SKM-1 treated with dmso at 0.1 percent for 144 hours (cell line): ENCODE measurements at regions not wholly inside any gene's neighbourhood (a gene's known extent, or its start where the extent isn't known, plus 50 kb on each side); places are given as distances from the start of the nearest gene placed in this dataset.
"Not testable (repeated sequence)": the region's sequence is repeated elsewhere in the genome, so short reads cannot be mapped to it uniquely, and the experiment has no call there.

Experiments
- DNase-seq: peaks from one replicate; lab custom pipeline; 2025; ENCODE audit not compliant: unreplicated experiment; lab: John Stamatoyannopoulos, UW

DNA sequence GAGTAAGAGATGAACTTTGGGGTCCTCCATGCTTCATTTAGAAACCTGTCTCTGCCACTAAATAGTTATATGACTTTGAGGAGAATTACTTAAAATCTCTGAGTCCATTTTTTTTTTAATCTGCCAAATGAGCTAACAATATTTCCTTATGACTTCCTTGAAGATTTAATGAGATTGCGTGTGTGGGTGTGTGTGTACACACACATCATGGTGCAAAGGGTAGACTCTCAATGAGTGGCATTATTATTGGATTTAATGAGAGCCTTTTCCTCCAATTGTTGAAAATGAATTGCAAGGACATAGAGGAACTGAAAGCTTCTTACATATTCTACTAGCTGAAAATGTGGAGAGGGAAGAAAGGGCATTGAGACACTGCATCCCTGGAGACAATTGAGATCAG is 573.5 kb upstream of the LUZP2 start:
- no peak for DNase-seq

DNA sequence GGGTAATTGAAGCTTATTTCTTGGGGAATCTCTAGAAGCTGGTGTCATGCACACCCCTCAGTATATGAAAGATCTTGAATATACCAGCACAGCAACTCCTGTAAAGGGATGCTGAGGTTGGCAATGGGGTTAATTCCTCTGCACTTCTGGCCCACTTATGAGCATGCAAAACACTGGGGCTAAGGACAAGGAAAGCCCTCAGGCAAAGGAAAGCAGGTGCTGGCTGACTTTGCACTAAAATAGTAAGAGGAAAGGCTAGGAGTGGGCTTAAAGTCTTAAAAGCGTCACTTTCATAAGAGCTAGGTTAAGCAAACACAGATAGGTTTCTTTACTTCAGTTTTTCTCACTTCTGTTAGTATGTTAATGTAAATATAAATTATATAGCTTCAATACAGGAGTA is 572.6 kb upstream of the LUZP2 start:
- no peak for DNase-seq

DNA sequence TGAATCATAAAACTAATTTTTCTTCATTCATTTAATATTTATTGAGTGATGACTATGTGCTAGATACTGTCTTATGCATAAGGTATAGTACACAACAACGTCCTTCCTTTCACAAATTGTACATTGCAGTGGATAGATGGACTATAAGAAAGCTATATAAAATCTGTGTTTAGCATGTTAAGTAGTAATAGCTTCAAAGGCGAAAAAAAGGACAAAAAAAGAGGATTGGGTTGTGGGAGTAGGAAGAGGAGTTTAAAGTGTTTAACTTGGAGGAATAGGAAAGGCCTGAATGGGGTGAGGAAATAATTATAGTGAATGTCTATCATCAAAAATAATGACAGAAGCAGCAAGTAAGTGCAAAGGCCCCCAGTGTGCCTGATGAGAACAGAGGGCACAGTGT is 565.4 kb upstream of the LUZP2 start:
- no peak for DNase-seq

DNA sequence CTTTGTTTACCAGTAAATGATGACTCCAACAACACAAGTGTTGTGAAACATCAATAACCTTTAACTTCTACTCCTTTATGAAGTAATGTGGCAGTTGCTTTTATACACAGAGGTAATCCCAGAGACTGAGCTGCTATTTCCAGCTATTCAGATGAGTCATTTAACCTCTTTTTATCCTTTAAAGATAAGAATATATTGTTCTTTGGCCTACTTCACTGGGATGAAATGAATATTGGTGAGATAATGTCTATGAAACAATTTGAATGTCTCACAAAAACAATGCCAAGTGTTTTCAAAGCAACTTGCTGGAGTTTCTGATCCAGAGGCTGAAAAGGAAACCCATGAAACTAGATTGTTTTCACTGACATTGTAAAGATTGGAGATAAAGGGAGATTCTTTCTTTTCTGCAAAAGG is 564.4 kb upstream of the LUZP2 start:
- DNase-seq: no peak

DNA sequence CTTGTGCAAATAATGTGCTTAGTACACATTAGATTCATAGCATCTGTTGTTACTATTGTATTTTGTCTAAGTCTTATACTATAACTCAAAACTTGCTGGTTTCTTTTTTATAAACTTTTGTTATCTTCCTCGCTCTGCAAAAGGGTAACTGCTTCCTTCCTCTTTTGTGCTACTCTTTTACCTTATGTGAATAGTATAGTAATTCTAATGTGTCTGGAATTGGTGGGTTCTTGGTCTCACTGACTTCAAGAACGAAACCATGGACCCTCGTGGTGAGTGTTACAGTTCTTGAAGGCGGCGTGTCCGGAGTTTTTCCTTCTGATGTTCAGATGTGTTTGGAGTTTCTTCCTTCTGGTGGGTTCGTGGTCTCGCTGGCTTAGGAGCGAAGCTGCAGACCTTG is 563.1 kb upstream of the LUZP2 start:
- no peak for DNase-seq

DNA sequence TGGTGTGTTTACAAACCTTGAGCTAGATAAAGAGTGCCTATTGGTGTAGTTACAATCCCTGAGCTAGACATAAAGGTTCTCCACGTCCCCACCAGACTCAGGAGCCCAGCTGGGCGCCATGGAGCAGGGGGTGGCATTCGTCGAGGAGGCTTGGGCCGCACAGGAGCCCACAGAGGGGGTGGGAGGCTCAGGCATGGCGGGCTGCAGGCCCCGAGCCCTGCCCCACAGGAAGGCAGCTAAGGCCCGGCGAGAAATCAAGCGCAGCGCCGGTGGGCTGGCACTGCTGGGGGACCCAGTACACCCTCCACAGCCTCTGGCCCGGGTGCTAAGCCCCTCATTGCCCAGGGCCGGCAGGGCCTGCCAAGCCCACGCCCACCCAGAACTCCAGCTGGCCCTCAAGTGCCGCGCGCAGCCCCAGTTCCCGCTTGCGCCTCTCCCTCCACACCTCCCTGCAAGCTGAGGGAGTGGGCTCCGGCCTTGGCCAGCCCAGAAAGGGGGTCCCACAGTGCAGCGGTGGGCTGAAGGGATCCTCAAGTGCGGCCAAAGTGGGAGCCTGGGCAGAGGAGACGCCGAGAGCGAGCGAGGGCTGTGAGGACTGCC is 562.1 kb upstream of the LUZP2 start:
- not testable (repeated sequence) for DNase-seq

DNA sequence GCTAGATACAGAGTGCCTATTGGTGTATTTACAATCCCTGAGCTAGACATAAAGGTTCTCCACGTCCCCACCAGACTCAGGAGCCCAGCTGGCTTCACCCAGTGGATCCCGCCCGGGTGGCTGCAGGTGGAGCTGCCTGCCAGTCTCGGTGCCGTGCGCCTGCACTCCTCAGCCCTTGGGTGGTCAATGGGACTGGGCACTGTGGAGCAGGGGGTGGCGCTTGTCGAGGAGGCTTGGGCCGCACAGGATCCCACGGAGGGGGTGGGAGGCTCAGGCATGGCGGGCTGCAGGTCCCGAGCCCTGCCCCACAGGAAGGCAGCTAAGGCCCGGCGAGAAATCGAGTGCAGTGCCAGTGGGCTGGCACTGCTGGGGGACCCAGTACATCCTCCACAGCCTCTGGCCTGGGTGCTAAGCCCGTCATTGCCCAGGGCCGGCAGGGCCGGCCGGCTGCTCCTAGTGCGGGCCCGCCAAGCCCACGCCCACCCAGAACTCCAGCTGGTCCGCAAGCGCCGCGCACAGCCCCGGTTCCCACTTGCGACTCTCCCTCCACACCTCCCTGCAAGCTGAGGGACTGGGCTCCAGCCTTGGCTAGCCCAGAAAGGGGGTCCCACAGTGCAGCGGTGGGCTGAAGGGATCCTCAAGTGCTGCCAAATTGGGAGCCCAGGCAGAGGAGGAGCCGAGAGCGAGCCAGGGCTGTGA is 554.6 kb upstream of the LUZP2 start:
- DNase-seq: not testable (repeated sequence)

DNA sequence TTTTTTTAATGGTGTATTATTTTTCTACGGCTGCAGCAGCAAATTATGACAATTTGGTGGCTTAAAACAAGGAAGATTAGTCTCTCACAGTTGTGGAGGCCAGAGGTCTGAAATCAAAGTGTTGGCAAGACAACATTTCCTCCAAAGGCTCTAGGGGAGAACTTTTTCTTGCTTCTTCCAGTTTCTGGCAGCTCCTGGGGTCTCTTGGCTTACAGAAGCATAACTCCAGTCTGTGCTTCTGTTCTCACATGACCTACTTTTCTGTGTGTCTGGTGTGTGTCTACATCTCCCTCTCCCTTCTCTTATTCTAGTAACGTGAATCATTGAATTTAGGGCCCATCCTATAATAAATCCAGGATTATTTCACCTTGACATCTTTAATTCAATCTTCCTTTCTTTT is 551.9 kb upstream of the LUZP2 start:
- no peak for DNase-seq

DNA sequence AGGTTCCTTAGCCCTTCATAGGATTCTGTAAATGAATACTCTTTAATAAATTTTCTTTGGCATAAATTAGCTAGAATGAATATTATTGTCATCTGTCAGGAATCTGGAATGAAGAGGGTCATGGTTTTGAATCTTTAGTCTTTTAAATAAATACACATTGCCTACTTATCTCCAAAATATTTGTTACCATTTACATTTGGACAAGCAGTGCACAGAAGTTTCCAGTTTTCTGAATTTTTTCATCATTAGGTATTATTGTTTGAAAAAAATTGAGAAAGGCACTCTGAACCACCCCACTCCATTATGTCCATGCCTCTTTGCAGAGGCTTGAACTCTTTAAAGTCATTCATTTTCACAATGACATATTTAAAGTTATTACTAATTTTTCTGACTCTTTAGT is 549.0 kb upstream of the LUZP2 start:
- DNase-seq: no peak

DNA sequence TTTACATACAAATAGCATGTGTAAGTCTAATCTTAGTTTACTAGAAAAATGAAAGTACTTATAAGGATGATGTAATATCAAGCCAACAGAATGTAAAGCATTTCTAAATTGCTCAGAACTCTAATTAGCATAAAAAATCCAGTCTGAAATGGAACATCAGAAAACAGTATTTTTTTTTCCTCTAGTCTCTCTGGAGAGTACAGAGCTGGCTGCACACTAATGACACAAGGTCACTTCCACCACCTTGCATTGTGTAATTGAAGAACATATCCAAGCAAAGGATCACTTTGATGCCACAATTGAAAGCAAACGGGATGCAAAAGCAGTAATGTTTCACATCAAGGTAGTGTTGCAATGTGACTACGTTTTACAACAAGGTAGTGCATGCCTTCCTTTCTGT is 548.0 kb upstream of the LUZP2 start:
- DNase-seq: no peak

DNA sequence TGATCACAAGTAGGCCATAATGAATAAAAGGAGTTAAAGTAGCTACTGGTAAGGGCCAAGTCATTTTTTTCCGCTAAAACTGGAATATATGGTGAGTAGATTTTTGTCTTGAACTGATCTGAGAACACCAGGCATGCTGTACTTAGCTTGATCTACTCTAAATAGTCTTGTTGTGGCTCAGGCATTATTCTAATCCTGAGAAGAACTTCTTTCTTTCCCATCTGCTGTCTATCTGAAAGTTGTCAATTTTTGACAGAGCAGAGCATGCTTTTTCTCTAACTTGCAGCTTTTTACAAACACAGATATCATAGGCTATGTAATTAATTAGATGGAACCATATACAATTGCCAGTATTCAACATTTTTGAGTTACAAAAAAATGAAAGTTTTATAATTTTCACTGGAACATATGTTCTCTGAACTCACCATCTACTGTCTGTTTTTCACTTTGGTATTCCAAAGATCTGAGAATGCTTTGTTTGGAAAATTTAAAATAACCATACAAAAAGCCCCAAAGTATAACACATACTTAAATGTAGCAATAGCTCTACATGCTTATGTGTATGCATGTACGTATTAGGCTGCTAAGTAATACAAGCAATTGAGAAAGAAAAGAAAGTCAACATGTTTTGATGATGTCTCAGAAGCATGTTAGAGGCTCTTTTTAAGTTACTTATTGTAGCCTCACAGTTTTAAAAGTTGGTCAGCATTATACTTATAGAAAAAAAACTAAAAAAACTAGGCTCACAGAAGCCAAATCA is 542.7 kb upstream of the LUZP2 start:
- DNase-seq: no peak

DNA sequence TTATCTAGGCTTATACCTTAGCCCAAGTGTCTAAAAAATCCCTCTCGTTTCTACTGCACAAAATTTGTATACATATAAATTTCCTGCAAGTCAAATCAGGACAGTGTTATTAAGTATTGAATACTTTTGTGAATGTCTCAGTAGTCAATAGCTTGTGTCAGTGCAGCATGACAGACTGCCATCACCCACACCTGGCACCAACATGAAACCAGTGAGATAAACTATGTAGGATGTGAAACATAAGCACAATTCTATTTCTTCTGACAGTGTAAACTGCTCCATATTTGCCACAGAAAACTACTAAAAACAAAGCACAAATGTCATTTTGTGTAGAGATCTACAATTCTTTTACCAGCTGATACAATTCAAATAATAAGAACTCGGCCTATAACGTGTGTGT is 542.1 kb upstream of the LUZP2 start:
- no peak for DNase-seq

DNA sequence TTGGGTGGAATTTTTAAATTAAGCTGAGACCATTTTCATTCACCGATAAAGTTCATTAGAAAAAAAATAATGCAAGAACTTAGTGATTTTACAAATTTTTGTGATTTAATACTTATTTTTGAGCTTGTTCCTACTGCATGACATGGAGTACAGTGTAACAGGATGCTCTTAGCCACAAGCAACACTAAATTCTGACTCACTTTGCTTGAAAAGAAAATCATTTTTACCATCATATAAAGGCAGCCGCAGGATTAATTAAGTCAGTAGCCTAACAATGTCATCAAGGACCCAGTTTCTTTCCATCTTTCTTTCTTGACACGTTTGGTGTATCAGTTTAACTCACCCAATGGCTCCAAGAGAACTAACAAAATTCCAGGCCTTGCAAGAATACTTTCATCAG is 540.3 kb upstream of the LUZP2 start:
- DNase-seq: no peak

DNA sequence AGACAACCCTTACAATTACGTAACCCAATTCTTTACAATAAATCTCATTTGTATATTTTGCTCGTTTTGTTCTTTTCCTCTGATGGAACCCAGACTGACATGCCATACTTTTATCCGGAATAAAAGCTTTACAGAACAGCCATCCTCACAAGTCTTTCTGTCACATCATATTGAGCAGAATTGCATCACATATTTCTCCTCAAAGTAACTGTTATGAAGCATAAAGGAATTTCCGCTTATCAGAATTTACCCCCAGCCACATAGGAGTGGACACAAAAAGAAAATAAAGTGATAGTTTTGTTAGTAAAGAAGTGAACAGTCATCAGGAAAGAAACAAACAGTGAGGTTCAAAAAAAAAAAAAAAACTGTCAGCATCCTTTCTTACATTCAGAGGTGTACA is 539.5 kb upstream of the LUZP2 start:
- DNase-seq: no peak

DNA sequence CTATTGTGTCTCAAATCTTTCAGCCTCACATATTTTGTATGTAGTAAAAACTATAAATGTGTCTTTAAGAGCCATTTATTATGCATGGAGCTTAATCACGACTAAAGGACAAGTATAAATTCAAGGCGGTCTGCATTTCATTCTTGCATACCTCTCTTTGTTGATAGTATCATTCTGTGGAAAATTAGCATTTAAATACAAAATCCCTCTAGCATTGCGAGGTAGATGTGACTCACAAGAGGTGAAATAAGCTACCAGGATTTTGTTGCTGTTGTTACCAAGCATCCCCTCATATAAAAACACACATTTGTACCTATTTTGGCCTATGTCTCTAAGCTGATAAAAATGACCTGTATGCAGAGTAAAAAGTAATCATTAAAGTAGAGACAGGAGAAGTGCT is 537.4 kb upstream of the LUZP2 start:
- DNase-seq: no peak

DNA sequence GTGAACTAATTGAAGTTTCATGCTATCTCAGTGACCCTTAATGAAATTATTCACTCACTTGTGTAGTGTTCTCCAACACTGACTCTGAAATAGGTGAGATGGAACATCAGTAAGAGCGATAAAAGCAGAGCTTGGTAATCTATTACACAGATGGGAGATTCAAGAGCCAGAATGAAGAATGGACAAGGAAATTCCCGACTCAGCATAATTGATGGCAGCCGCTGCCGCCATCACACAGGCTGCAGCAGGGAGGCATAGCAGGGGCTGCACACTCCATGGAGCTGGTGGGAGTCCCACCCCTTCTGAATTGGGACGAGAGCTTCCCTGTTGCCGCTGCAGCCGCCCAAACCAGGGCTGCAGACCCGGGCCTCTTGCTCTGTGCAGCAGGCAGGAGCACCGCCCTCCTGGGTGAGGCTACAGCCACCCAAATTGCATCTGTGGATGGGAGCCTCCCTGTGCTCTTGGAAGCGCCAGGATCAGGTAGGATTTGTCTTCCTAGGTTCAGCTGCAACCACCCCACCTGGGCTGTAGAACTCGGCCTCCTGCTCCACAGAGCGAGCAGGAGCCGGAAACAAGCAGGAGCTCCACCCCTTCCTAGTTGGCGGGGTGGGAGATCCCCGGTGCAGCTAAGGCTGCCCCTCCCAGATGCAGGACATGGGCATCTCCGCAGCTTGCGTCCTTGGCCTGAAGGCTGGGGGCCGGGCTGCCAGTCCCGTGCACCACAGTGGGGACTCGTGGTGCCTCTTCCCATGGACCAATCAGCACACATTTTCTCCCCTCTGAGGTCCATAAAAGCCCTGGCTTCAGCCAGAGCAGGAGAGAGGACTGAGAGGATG is 535.1 kb upstream of the LUZP2 start:
- no peak for DNase-seq

DNA sequence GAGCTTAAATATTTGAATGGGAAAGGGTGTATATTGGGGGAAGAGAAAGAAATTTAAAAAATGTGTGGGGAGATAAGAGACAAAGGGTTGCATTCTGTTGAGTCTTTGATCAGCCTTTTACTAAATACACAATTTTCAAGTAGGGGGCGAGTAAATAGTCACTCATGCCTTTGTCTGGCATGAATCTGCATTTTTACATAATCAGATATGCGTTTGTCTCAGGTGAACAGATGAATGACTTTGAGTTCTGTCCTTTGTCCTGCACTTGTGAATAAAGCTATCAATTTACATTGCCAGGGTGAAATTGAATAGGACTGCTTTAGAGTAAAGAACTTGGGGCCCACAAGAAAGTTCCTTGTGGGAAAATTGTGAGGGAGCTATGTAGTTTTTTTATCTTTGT is 523.6 kb upstream of the LUZP2 start:
- no peak for DNase-seq

DNA sequence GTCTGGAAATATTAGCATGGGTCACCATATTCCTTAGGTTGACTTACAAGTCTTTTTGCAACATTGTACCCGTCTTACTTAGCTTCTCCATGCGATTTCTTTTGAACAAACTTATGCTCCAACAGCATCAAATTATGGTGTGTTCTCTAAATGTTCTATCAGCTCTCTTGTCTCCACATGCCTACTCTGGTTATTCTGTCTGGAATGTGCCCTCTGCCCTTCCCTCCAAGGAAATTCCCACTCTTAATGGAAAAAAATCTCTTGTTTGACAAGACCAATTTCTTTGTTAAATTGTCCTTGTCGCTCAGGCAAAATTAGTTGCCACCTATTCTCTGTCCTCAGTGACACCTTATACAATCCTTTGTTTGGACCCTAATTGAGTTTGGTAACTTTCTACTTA is 522.8 kb upstream of the LUZP2 start:
- DNase-seq: no peak

DNA sequence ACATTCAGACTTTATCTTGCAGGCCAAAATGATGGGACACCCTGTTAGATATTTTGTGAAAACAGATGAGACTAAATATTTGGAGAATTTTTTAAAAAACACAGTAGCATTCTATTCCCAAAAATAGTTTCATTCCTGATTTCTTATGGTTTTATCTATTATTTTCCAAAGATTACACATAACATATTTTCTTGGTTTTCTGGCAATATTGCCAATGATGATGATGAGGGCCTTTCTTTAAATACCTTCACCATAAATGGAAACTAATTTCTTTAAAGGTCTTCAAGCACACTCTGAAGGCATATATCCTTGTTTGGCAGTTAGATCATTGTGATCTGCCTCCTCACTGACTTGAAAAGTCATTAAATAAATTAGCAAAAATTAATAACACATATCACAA is 522.3 kb upstream of the LUZP2 start:
- no peak for DNase-seq

DNA sequence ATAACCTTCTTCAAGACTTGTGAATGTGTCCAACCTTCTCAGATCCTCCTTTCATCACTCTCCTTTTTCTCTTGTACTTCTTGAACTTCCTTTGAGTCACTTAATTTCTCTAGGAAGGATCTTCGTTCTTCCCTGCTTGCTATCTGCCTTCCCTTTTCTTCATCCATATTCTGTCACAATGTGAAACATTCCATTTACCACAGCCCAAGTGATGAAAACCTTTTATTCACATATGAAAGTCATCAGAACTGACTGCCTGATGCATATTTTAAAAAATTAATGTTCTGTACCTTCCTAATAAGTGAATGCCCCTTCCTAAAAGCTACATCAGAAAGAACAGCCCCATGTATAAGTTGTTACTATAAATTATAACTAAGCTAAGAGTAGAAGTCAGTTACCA is 520.4 kb upstream of the LUZP2 start:
- DNase-seq: no peak

DNA sequence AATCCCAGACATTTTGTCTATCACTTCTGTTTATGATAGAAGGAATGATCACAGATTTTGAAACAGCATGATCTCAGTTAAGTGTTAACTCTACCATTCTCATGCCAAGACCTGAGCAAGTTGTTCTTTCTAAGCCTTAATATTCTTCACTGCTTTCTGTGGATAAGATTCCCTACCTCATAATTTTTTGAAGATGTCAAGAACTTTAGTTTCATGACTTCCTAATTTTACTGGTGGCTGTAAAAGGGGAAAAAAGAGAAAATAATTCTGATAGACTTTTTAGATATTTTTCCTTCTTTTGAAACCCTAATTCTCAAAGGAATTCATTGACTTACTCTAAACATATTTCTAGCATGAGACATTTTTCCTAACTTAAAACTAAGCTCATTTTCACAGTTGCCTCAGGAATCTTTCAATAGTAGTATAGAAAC is 520.0 kb upstream of the LUZP2 start:
- no peak for DNase-seq
